ENCODE measurements at regions not wholly inside any gene's neighbourhood (a gene's known extent, or its start where the extent isn't known, plus 50 kb on each side); places are given as distances from the start of the nearest gene placed in this dataset.

DNA sequence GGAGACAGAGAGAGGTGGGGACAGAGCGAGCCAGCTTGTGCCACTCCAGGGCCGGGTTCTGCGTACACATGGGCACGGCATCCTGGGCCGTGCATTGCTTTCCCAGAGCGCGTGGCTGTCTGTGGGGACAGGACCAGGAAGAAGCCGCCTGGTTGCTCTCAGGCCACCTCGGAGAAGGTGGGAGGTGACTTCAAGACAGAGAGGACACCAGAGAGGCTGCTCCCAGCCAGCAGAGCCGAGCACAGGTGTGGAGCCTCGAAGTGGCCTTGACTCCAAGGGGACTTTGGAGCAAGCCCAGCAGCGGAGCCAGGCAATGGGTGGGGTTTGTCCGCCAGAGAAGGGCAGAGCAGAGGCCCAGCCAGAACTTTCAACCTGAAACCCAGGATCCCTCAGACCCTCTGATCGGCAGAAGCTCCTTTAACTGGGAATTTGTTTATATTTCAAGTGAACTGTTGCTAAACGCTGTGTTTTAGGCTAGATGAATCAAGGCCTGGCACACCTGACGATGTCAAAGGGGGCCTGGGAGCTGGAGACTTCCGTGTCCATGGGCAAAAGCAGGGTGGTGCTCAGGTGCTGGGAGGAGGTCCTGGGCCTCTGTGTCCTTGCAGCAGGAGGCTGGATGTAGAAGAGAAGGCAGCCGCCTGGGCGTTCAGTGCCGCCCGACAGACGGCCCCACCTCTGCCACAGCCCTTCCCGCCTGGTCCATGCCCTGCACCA, 262.1 kb downstream of the DLL1 start:
- Histone ChIP-seq H3K27me3 (peaks cover 0 to under 1% (median 0%) of the 10 kb centered on the region in 3 donors), H3K9me3 (peaks cover 0 to 2% (median 0%) of the 10 kb centered on the region in 4 donors), H3K4me3 (no peak overlapping the region), H3K27ac (no peak overlapping the region), H3K4me1 (peaks cover 0 to 54% (median 28%) of the 10 kb centered on the region in 4 donors), H3K36me3 (no peaks in the 10 kb centered on the region)
- intact Hi-C loops (cut with DNase I) = loop anchor here (10.0 kb wide), 1 partner anchor 276 kb away; the partner anchor contains the start of gene FAM120B
- WGBS, 2 donors = 45 to 77% methylated on average over 23 of the region's 23 CpGs
- DNase-seq = peak; percentile 62
- TF ChIP-seq EP300 (IDR thresholded peaks at IDR 0.05) (no peak), POLR2AphosphoS5 (IDR thresholded peaks at IDR 0.05) (no peak), POLR2A (IDR thresholded peaks at IDR 0.05) (no peak)
- TF ChIP-seq, protein P1, sequence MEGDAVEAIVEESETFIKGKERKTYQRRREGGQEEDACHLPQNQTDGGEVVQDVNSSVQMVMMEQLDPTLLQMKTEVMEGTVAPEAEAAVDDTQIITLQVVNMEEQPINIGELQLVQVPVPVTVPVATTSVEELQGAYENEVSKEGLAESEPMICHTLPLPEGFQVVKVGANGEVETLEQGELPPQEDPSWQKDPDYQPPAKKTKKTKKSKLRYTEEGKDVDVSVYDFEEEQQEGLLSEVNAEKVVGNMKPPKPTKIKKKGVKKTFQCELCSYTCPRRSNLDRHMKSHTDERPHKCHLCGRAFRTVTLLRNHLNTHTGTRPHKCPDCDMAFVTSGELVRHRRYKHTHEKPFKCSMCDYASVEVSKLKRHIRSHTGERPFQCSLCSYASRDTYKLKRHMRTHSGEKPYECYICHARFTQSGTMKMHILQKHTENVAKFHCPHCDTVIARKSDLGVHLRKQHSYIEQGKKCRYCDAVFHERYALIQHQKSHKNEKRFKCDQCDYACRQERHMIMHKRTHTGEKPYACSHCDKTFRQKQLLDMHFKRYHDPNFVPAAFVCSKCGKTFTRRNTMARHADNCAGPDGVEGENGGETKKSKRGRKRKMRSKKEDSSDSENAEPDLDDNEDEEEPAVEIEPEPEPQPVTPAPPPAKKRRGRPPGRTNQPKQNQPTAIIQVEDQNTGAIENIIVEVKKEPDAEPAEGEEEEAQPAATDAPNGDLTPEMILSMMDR (IDR thresholded peaks at IDR 0.05) = no peak

DNA sequence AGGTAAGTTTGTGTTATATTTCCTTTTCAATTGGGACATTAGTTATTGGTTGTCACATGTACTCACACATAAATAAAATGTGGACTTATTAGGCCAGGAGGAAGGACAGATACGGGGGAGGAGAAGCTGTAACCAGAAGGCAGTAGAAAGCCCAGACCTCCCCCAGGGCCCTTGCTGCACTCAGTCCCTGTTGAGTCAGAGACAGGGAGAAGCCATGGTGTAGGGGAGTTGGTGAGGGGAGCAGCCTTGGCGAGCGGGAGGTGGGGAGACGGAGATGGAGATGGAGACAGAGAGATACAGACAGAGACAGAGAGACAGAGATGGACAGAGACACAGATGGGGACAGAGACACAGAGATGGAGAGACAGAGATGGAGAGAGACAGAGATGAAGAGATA, 263.2 kb downstream of the DLL1 start:
- intact Hi-C loops (cut with DNase I) = loop anchor here (10.0 kb wide), 1 partner anchor 277 kb away; the partner anchor contains the start of gene FAM120B
- TF ChIP-seq POLR2AphosphoS5 (IDR thresholded peaks at IDR 0.05) (no peak), EP300 (IDR thresholded peaks at IDR 0.05) (no peak), POLR2A (IDR thresholded peaks at IDR 0.05) (no peak)
- TF ChIP-seq, protein P1 (IDR thresholded peaks at IDR 0.05) = no peak
- peak; percentile 58 for DNase-seq
- WGBS, 2 donors = 91% methylated on average over 4 of the region's 4 CpGs
- peaks cover 0 to 62% (median 33%) of the 10 kb centered on the region in 4 donors for H3K4me1 ChIP-seq
- H3K4me3 ChIP-seq = no peak overlapping the region
- H3K27me3 ChIP-seq = peaks cover 0 to 12% (median 10%) of the 10 kb centered on the region in 3 donors
- H3K36me3 ChIP-seq = no peaks in the 10 kb centered on the region
- no peaks in the 10 kb centered on the region for H3K9me3 ChIP-seq
- peak overlapping the region in 2 of 4 donors; percentile 41 to 77 for H3K27ac ChIP-seq

GRCh38 chr6:170026751-170027646, 263.9 kb downstream of the DLL1 start:
- intact Hi-C loops (cut with DNase I) = loop anchor here (10.0 kb wide), 1 partner anchor 278 kb away; the partner anchor contains the start of gene FAM120B
- WGBS, 2 donors = 34 to 67% methylated on average over 13 of the region's 13 CpGs
- Histone ChIP-seq H3K4me1 (peaks cover 0 to 62% (median 33%) of the 10 kb centered on the region in 4 donors), H3K27me3 (peaks cover 0 to 12% (median 11%) of the 10 kb centered on the region in 3 donors), H3K4me3 (no peak overlapping the region), H3K36me3 (no peaks in the 10 kb centered on the region), H3K27ac (peak overlapping the region in 2 of 4 donors; percentile 41 to 77), H3K9me3 (no peaks in the 10 kb centered on the region)
- TF ChIP-seq, protein P1 (IDR thresholded peaks at IDR 0.05) = no peak
- TF ChIP-seq EP300 (IDR thresholded peaks at IDR 0.05) = no peak
- TF ChIP-seq POLR2A (IDR thresholded peaks at IDR 0.05) = no peak
- peak in 2 of 4 donors; percentile 15 to 20 for TF ChIP-seq POLR2AphosphoS5 (IDR thresholded peaks at IDR 0.05)
- DNase-seq = no peak

- 37 to 79% methylated on average over 23 of the region's 23 CpGs for WGBS, 2 donors
- Histone ChIP-seq H3K4me3 (no peak overlapping the region), H3K27ac (peak overlapping the region in 2 of 4 donors; percentile 41 to 77), H3K9me3 (no peaks in the 10 kb centered on the region), H3K27me3 (peaks cover 0 to 12% (median 11%) of the 10 kb centered on the region in 3 donors), H3K36me3 (no peaks in the 10 kb centered on the region), H3K4me1 (peaks cover 0 to 56% (median 33%) of the 10 kb centered on the region in 4 donors)
- TF ChIP-seq EP300 (IDR thresholded peaks at IDR 0.05) = no peak
- TF ChIP-seq, protein P1 (IDR thresholded peaks at IDR 0.05) = no peak
- intact Hi-C loops (cut with DNase I) = loop anchor here (1.0 to 10.0 kb wide), 2 partner anchors 23 to 279 kb away; partner anchors contain the start of gene FAM120B
- DNase-seq = peak; percentile 65
Measured at GRCh38 chr6:170025935-170026750, 264.7 kb downstream of the DLL1 start.
